ENCODE measurements at regions not wholly inside any gene's neighbourhood (a gene's known extent, or its start where the extent isn't known, plus 50 kb on each side); places are given as distances from the start of the nearest gene placed in this dataset.

GRCh38 chr2:138309760-138310159 lies 191.8 kb upstream of the SPOPL start:
- no peak for TF ChIP-seq EP300 (IDR thresholded peaks at IDR 0.05; ENCODE audit: low read depth)
- no peak for TF ChIP-seq CTCF (IDR thresholded peaks at IDR 0.05)
- no peak for TF ChIP-seq POLR2A (IDR thresholded peaks at IDR 0.05)

Data from transverse colon (tissue), 3 donors.